SHP77 treated with DMSO at 0.1 percent for 48 hours (cell line): ENCODE measurements at regions not wholly inside any gene's neighbourhood (a gene's known extent, or its start where the extent isn't known, plus 50 kb on each side); places are given as distances from the start of the nearest gene placed in this dataset.
"Not testable (repeated sequence)": the region's sequence is repeated elsewhere in the genome, so short reads cannot be mapped to it uniquely, and the experiment has no call there.

Source experiments
- DNase-seq: peaks from one replicate; lab custom pipeline; 2025; lab: John Stamatoyannopoulos, UW

DNA sequence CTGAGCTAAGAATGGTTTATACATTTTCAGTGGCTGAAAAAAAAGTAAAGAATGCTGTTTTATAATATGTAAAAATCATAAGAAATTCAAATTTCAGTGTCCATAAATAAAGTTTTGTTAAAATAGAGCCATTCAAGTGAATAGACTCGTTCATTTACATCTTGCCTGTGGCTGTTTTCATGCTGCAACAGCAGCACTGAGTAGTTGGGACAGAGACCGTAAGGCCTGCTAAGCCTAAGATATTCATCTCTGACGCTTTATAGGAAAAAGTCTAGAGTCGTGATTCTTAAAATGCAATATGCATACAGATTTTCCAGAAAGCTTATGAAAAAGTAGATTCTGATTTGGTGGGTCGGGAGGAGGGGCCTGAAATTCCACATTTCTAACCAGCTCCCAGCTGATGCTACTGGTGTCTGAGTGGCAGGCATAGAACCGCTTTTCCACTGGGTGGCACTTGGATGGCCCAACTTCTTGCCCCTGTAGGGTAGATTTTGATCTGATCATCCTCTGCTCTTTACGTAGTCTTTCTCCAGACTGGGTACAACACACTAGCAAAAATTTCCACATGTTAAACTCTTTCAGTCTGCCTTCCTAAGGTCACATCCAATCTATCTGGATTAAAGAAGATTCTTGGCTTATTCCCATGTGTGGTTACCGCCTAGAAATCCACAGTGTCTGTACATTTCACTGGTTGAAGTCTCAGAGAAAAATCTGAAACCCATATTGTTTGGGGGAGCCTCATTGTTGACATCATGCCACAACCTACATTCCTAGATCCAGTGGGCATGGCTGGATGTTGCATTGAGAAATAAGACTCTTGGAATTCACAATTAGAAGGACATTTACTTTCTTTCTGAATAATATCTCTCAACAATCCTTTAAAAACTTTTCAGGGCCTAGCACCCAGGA is 151.2 kb downstream of the C12orf75 start:
- DNase-seq: no peak

DNA sequence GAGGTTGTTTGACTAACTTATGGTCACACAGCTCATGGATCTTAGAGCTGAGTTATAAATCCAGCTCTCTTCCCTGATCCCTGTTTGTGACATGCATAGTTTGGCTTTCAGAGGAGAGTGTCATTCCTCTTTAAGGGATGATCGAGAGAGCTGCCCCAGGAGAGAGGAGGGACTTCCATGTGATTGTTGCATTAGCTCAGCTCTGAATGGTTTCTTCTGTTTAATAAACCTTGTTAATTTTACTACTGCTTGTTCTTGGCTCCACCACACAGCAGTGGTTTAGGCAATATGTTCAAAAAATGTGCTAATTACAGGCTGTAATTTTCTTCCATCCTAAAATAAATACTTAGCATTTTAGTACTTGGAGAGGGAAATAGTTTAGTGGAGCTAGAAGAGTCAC is 152.5 kb downstream of the C12orf75 start:
- no peak for DNase-seq

DNA sequence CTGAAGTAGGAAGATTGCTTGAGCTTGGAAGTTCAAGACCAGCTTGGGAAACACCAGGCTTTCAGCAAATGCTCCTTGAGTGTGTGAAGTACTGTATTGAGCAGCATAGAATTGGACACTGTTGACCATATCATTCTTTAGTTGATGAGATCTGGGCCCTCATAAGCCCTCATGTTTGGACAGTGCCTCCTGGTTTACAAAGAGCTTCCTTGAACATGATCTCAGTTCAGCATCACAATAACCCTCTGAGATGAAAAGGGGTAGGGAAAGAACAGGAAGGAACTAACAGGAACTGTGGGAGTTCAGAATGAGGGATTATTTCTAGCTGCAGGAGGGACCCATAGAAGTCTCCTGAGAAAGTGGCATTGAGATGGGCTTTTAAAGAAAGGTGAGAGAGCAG is 153.2 kb downstream of the C12orf75 start:
- no peak for DNase-seq

DNA sequence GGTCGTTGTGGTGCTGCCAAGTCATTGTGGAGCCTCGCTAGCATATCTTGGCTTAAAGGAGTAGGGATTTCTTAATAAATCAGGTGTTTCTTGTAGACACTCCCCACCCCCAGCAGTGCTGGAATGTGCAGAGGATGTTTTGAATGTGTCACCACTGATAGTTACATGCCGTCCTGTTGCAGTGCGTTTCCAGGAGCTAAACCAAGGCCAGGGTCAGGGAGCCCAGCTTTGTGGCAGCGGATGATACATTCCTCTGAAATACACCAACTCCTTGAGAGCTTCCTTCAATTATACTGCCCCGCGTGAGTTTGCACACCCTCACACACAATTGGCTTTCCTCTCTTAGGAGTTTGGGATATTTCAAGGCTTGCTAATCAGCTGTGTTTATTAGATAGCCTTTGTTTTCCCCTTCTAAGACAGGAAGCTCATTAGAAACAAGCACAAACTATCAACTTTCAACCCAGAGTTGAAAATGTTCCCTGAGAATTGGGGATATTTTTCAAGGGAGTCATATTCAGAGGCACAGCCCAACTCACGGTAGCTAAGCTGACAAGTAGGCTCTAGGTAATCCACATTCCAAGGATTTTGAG is 154.9 kb downstream of the C12orf75 start:
- no peak for DNase-seq

DNA sequence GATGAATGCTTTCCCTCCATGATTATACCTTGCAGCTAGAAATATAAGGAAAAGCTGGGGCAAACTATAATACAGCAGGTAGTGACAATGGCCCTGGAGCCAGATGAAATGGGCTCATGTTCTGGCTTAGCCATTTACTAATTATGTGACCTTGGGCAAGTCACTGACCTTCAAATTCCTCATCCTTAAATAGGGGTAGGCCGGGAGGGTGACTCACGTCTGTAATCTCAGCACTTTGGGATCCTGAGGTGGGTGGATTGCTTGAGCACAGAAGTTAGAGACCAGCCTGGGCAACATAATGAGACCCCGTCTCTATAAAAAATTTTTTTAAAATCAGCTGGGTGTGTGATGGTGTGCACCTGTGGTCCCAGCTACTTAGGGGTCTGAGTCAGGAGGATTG is 155.4 kb downstream of the C12orf75 start:
- no peak for DNase-seq

DNA sequence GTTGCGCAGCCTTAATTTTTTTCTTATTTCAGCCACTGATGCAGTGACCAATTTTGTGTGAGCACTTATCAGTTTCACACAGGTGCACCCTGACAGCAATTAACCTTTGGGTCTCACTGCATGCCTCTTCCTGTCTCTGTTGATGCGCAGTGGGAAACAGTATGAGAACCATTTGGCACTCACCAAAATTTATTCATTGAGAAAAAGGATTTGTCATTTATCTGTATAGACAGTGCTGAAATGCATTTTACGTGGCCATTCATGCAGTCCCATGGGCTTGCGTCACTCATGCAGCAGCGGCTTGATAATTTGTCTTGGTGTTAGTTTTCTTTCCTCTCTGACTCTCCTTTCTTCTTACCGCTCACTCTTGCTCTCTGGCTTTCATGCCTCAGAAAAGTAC is 157.5 kb downstream of the C12orf75 start:
- DNase-seq: no peak

DNA sequence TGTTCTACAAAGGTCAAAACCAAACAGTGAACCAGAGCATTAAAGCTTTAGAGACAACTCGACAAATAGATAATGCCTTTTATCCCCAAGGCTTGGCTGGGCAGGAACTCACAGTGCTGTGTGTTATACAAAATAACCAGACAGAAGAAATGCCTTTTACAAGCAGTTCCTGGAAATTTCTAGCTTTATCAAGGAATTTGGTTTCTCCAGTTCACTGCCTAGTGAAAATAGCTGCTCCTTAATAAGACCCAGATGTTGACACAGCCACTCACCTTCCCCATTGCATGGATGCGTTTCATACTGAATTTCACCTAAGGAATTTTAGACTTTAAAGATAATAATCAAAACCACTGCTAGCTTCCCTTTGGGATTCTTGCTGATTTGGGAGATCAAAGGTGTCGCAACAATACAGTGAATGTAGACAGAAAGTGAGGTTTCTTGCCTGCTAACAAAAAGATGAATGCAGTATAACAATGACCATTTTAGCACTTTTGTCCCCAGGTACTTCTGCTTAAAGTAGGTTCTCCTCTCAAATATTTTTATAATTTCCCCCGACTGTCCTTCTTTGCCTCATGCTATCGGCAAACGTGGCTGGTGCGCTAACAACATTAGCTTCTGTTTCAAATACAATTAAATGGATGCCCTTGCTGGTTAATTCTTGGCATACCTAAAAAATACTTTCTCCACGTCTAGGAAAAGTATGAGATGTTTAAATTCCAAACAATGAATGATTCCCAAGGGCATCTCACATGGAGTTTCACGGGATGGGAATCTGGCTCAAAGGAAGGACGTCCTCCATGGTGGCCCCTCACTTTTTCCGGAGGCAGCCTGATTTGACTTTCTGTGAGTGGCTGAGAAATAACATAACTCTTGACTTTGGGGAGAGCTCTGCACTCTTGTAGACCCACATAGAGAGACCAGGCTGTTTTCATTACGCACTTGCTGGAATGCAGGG is 162.4 kb downstream of the C12orf75 start:
- DNase-seq: no peak

DNA sequence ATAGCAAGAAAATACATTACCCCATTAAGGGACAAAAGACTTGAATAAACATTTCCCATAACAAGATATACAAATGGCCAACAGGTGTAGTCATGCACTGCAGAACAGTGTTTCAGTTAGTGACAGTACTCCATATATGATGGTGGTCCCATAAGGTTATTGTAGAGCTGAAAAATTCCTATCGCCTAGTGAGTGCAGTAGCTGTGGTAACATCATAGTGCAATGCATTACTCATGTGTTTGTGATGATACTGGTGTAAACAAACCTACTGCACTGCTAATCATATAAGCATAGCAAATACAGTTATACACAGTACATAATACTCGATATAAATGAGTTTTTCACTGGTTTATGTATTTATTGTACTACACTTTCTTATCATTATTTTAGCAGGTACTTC is 168.7 kb downstream of the C12orf75 start:
- no peak for DNase-seq

DNA sequence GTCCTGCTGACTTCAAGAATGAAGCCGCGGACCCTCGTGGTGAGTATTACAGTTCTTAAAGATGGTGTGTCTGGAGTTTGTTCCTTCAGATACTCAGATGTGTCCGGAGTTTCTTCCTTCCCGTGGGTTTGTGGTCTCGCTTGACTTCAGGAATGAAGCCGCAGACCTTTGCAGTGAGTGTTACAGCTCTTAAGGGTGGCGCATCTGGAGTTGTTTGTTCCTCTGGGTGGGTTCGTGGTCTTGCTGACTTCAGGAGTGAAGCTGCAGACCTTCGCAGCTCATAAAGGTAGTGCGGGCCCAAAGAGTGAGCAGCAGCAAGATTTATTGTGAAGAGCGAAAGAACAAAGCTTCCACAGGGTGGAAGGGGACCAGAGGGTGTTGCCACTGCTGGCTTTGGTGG is 170.2 kb downstream of the C12orf75 start:
- DNase-seq: not testable (repeated sequence)

DNA sequence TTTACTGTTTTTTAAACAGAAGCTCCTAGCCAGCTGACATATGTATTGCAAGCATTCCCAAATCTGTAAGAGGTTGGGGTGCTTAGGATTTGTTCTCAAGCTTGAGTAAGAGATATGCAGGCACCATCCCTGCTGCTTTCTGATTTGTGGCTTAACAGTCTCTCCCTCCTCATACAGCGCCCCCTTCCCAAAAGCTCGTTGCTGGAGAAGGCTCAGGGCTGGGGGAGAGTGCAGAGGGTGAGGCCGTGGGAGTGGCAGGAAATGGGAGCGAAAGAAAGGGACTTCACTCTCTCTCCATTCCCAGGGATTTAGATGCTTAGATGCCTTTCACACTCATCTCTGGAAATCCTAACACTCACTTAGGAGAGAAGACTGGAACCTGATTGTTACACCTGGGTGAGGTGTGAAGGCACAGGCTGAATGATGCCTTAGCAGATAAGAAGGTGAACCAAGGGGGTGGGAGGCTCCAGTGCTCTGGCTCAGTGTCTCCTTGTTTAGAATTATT is 172.0 kb downstream of the C12orf75 start:
- DNase-seq: no peak

DNA sequence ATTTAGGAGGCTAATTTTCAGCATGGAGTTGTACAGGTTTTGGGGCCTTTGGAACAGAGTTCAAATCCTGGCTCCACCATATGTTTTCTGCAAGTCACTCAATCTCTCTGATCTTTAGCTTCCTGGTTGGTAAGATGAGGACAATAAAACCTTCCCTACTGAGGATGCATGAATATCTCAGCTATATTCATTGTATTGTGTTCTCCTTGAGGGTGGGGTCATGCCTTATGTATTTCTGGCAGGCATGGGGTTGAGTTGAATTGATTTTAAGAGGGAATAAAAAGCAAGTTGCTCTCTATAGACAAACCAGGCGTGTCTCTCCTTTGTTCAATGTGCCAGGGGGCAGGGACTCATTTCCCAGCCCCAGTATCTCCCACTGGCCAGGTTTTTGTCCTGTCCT is 173.1 kb downstream of the C12orf75 start:
- no peak for DNase-seq

DNA sequence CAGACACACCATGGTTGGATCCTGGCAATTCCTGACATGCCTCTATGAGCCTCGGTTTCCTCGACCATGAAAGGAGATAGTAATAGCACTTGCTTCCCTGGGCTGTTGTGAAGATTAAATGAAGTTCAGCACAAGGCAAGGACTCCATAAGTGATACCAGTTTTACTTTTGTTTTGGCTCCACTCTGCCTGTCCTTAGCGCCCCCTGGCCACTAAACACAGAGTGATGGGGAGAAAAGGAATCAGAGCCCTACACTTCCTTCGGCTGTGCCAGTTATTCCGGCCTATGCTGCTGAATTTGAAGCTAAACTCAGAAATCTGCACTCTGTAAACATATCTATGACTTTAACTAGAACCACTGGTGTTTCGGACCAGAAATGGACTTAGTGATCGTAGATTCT is 173.8 kb downstream of the C12orf75 start:
- DNase-seq: no peak

DNA sequence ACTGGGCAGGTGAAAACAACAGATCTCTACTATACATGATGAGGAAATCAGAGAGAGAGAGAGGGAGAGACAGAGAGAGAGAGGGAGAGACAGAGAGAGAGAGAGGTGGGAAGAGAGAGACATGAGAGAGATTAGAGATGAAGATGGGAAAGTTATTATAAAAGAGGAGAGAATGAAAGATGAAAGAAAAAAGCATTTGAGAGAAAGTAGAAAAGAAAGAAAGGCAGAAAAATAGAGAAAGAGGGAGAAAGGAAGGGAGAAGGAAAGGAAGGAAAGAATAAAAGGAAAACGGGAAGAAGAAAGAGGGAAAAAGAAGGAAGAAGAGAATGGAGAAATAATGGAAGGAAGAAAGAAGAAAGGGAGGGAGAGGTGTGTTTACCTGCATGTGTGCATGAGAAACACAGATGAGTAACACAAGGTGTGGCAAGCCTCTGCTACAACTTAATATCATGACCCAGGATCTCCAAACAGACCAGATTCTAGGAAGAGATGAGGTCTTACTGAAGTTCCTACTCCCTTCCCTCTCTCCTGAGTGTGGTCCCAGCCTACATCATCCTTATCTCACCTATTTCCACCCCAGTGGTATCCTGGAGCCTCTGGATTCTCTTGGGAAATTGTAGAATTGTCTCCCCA is 176.3 kb downstream of the C12orf75 start:
- no peak for DNase-seq

DNA sequence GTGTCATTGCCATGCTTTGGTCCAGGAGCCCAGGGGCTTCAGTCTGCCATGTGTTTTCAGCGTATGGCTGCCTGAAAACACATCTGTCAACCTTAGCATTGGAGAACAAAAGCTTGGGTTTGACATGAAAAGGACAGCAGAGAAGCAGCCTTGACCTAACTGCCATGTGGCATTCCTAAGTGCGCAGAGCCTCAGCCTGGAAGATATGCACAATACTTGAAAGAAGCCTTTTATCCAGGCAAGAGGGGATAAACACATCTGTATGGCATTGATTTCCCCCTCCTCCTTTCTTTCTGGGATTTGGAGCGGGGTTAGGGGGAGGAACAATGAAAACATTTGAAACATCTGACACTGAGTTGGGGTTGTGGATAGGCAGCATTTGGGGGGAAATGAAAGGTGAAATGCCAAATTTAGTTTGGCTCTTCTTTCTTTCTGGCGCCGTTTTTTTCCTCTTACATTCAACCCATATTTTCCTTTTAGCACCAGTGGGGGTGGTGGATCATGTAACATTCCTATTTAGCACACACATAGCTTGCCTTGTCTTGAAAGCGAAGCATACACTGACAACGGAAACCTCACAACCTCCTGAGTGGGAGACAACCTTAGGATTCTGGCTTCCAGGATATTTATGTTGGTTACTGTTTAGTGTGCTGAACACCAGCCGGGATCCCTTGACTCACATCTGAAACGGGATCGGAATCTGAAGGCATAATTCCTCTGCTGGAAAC is 177.0 kb downstream of the C12orf75 start:
- DNase-seq: no peak

DNA sequence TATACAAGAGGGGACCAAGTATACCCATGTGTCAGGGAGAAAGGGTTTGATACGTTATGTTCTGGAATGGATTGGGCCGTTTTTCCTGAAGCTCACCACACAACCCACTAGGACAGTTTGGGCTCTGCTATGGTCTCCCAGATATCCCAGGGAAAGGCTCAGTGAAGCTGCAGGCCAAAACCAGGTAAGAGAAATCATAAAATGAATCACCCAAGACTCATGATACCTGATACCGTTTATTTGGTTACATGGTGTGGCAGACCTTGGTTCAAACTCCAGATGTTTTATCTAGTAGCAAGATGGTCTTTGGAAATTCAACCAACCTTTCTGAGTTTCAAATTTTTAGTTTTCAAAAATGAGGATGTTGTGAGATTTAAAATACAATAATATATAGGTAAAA is 177.6 kb downstream of the C12orf75 start:
- no peak for DNase-seq

DNA sequence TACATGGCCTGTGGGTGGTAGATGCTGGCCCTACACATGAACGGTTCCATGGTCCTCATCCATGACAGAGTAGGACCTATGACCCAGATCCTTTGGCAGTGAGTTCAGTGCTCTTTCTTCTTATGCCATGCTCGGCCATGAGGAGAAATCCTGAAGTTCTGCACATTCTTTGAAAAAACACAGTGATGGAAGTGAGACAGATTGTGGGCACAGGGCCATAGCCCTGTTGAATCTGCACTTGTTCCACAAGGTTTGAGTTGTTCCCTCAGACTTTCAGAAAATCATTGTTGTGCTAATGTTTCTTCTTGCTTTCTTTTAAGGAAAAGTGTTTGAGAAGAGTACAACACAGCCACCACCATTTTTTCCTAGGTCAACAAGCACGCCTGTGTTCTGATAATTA is 180.0 kb downstream of the C12orf75 start:
- no peak for DNase-seq

DNA sequence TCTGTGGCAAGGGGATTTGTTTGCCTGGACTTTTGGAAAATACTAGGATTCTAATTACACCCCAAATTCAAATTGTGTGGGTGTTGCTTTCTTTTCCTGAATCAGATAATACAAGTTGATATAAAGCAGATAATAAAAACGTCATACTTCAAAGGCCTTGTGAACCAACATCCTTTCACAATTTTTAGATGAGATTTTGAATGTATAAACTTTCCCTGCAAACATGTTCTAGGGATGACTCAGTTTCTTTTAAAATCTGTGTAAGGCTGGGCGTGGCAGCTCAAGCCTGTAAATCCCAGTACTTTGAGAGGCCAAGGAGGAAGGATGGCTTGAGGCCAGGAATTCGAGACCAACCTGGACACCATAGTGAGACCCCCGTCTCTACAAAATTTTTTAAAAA is 182.4 kb downstream of the C12orf75 start:
- not testable (repeated sequence) for DNase-seq

DNA sequence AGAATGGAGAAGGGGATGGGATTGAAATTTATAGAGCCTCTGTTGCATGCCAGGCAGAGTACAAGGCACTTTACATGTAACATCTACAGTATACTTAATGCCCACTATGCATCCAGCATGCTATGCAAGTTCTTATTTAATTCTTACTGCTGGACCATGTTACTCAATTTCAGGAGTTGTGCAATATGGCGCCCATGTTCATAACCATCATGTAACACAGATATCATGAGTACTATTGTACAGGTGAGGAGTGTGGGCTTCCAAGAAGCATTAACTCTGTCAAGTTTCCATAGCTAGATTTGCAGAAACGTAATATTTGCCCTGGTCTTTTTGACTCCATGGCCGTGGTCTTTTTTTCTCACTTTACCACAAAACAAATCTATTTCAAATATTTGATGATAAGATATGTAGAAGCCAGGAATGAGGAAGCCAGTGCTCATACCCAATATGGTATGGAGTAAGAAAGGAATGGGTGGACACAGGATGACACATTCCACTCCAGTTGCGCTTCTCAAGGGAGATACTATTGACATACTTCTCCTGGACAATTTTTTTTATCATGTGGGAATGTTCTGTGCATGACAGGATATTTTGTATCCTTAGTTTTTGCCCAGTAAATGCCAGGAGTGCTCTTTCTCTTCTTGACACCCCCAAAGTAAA is 191.8 kb downstream of the C12orf75 start:
- DNase-seq: no peak

DNA sequence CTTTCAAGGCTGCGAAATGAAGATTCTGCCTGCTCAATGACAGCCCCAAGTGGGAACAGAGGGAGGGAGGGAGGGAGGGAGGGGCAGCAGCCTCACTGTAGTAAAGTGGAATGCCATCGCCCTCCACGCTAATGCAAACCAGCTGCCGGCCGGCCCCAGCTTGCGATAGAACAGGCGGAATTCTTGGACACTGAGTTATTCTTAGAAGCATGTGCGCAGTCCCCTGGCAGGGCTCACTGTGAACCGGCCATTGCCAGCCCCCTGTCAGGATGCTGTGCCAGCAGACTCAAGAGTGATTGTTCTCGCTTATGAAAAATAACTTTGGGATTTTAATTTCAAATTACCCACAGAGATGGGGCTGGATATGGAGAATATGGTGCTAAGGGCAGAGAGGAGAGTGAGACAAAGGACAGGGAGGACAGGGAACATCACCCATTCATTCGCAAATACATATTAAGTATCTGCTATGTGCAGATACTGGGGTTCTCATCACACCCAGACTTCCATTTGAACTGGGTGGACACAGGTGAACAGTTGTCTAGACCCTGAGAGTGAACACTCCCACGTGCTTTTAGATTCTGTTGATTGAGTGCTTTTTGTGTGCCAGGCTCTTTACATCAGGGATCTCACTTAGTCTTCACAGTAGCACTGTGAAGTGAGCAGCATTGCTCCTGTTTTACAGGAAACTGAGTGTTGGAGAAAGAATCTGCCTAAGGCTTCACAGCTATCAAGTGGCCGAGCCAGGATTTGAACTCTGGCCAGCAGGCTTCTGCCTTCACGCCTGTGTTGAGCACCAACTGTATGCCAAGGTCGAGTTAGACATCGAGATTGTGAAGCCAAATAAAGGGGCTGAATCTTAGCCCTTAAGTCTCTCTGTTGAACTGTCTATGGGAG is 192.9 kb downstream of the C12orf75 start:
- DNase-seq: no peak

DNA sequence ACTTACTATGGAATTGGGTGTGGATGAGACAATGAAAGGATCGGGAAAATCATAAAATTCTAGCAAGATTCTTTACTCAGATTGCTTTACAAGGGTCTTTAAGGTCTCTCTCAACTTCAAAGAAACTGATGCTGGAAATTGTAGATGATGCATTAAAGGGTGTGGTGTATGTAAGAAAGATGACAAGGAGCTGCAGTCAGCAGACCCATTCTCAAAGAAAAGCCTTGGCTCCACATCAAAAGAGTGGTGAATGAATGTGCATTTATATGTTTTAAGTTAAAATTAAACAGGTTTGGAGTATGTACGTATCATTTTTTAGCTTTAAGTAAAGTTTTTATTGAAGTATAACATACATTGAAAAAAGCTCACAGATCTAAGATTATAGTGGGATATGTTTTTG is 194.5 kb downstream of the C12orf75 start:
- DNase-seq: no peak
